ENCODE measurements at regions not wholly inside any gene's neighbourhood (a gene's known extent, or its start where the extent isn't known, plus 50 kb on each side); places are given as distances from the start of the nearest gene placed in this dataset.

DNA sequence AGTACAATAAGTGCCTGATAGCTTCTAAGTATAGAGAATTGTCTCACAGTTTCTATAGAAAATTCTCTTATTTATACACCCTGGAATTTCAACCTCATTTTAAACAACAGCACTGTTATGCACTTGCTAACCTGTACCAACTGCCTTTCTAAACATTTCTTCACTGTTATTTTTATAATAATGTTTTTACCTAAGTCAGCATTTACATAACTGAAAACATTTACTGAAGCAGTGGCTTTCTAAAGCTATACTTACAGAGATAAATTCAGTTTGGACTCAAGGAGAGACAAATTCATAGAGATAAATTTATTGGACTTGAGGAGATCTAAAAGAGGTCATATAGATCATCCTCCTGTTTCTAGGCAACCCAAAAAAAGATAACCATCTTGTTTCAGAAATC is 686.6 kb upstream of the FAT3 start:
- H3K9me3 ChIP-seq (ENCODE audit: control extremely low read depth in 1 of 3, control insufficient read depth in 2 of 3, insufficient read depth in 1 of 3, low read length in 2 of 3): peaks cover 0 to 7% (median 0%) of the 10 kb centered on the region in 3 donors
- H3K27me3 Mint-ChIP-seq: no peaks in the 10 kb centered on the region

DNA sequence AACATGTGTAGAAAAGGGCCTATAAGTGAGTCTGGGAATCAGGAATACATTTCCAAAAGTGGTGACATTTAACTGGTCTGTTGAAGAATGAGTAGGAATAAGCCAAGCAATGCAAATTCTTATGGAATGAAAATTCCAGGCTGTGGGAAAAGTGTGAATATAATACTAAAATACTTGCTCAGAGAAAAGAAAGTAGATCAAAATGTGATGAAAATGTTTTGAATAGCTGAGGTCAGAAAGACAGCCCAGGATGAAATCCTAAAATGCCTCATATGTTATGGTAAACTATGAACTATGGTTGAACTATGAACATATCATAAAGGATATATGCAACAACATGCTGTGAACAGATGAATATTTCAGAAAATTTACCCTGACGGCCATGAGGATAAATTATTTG is 688.3 kb upstream of the FAT3 start:
- no CpG with 5 or more reads among the region's 1 CpG for WGBS (ENCODE audit: insufficient coverage)
- H3K9me3 ChIP-seq (ENCODE audit: control extremely low read depth in 1 of 3, control insufficient read depth in 2 of 3, insufficient read depth in 1 of 3, low read length in 2 of 3): peaks cover 0 to 7% (median 0%) of the 10 kb centered on the region in 3 donors
- no peak for DNase-seq
- H3K9me3 Mint-ChIP-seq (ENCODE audit: insufficient read depth): peaks cover 5% of the 10 kb centered on the region
- no peaks in the 10 kb centered on the region for H4K20me1 ChIP-seq (ENCODE audit: control insufficient read depth, insufficient read depth, low read length, poor library complexity, severe bottlenecking)
- H3K4me1 Mint-ChIP-seq: no peaks in the 10 kb centered on the region
- H3K27ac ChIP-seq (ENCODE audit: low read length in 2 of 2): no peak overlapping the region
- no peak overlapping the region for H3K4me3 ChIP-seq (ENCODE audit: control extremely low read depth in 1 of 5, extremely low read depth in 1 of 5, insufficient read depth in 1 of 5, low read depth in 2 of 5, low read length in 4 of 5)
- no peaks in the 10 kb centered on the region for H3K36me3 ChIP-seq (replicated peaks in 1 of 2; ENCODE audit: control extremely low read depth in 1 of 2, control insufficient read depth in 1 of 2, extremely low read depth in 1 of 2, insufficient read depth in 2 of 2, low read length in 1 of 2)
- intact Hi-C loops (cut with micrococcal nuclease): no loop called here
- ATAC-seq (ENCODE audit: low read depth): no peak
- no peak overlapping the region for H3K27ac Mint-ChIP-seq
- no peaks in the 10 kb centered on the region for H3K27me3 Mint-ChIP-seq
- no peak overlapping the region for H2AFZ ChIP-seq (ENCODE audit: insufficient read depth, low read depth, low read length, poor library complexity, severe bottlenecking)
- no peaks in the 10 kb centered on the region for H3K27me3 ChIP-seq (replicated peaks in 1 of 4; ENCODE audit: control extremely low read depth in 1 of 4, control insufficient read depth in 3 of 4, insufficient read depth in 4 of 4, low read length in 3 of 4)
- H3K9ac ChIP-seq (ENCODE audit: low read length): no peak overlapping the region
- H3K4me3 Mint-ChIP-seq: no peak overlapping the region
- no peaks in the 10 kb centered on the region for H3K4me1 ChIP-seq (ENCODE audit: control insufficient read depth in 2 of 2, insufficient read depth in 2 of 2, low read length in 2 of 2)
- H3K79me2 ChIP-seq (ENCODE audit: control insufficient read depth, insufficient read depth, low read length): no peaks in the 10 kb centered on the region
- no peak overlapping the region for H3K4me2 ChIP-seq (replicated peaks; ENCODE audit: low read depth, low read length, poor library complexity, severe bottlenecking)
- TF ChIP-seq, protein P1, sequence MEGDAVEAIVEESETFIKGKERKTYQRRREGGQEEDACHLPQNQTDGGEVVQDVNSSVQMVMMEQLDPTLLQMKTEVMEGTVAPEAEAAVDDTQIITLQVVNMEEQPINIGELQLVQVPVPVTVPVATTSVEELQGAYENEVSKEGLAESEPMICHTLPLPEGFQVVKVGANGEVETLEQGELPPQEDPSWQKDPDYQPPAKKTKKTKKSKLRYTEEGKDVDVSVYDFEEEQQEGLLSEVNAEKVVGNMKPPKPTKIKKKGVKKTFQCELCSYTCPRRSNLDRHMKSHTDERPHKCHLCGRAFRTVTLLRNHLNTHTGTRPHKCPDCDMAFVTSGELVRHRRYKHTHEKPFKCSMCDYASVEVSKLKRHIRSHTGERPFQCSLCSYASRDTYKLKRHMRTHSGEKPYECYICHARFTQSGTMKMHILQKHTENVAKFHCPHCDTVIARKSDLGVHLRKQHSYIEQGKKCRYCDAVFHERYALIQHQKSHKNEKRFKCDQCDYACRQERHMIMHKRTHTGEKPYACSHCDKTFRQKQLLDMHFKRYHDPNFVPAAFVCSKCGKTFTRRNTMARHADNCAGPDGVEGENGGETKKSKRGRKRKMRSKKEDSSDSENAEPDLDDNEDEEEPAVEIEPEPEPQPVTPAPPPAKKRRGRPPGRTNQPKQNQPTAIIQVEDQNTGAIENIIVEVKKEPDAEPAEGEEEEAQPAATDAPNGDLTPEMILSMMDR (IDR thresholded peaks at IDR 0.05): no peak
- no peak for TF ChIP-seq EZH2 (IDR thresholded peaks at IDR 0.05; ENCODE audit: borderline replicate concordance, insufficient read depth, low read depth, low read length, poor library complexity, severe bottlenecking)
- CTCF ChIA-PET: no interaction called here
- POLR2A ChIA-PET: no interaction called here

More for the DNA sequence above, 686.6 kb upstream of the FAT3 start:
- Mint-ChIP-seq H3K27ac (no peak overlapping the region), H3K4me3 (no peak overlapping the region), H3K9me3 (ENCODE audit: insufficient read depth) (peaks cover 5% of the 10 kb centered on the region), H3K4me1 (no peaks in the 10 kb centered on the region)
- Histone ChIP-seq H3K27me3 (replicated peaks in 1 of 4; ENCODE audit: control extremely low read depth in 1 of 4, control insufficient read depth in 3 of 4, insufficient read depth in 4 of 4, low read length in 3 of 4) (no peaks in the 10 kb centered on the region), H3K4me1 (ENCODE audit: control insufficient read depth in 2 of 2, insufficient read depth in 2 of 2, low read length in 2 of 2) (no peaks in the 10 kb centered on the region), H3K4me3 (ENCODE audit: control extremely low read depth in 1 of 5, extremely low read depth in 1 of 5, insufficient read depth in 1 of 5, low read depth in 2 of 5, low read length in 4 of 5) (no peak overlapping the region), H3K27ac (ENCODE audit: low read length in 2 of 2) (no peak overlapping the region), H3K9ac (ENCODE audit: low read length) (no peak overlapping the region), H3K36me3 (replicated peaks in 1 of 2; ENCODE audit: control extremely low read depth in 1 of 2, control insufficient read depth in 1 of 2, extremely low read depth in 1 of 2, insufficient read depth in 2 of 2, low read length in 1 of 2) (no peaks in the 10 kb centered on the region), H3K79me2 (ENCODE audit: control insufficient read depth, insufficient read depth, low read length) (no peaks in the 10 kb centered on the region), H4K20me1 (ENCODE audit: control insufficient read depth, insufficient read depth, low read length, poor library complexity, severe bottlenecking) (no peaks in the 10 kb centered on the region), H3K4me2 (replicated peaks; ENCODE audit: low read depth, low read length, poor library complexity, severe bottlenecking) (no peak overlapping the region), H2AFZ (ENCODE audit: insufficient read depth, low read depth, low read length, poor library complexity, severe bottlenecking) (no peak overlapping the region)
- intact Hi-C loops (cut with micrococcal nuclease): no loop called here
- ChIA-PET CTCF (no interaction called here), POLR2A (no interaction called here)
- ATAC-seq (ENCODE audit: low read depth) (no peak), DNase-seq (no peak)
- no peak for TF ChIP-seq EZH2 (IDR thresholded peaks at IDR 0.05; ENCODE audit: borderline replicate concordance, insufficient read depth, low read depth, low read length, poor library complexity, severe bottlenecking)
- TF ChIP-seq, protein P1 (IDR thresholded peaks at IDR 0.05): no peak
